ENCODE measurements at regions not wholly inside any gene's neighbourhood (a gene's known extent, or its start where the extent isn't known, plus 50 kb on each side); places are given as distances from the start of the nearest gene placed in this dataset.
"Not testable (repeated sequence)": the region's sequence is repeated elsewhere in the genome, so short reads cannot be mapped to it uniquely, and the experiment has no call there.

DNA sequence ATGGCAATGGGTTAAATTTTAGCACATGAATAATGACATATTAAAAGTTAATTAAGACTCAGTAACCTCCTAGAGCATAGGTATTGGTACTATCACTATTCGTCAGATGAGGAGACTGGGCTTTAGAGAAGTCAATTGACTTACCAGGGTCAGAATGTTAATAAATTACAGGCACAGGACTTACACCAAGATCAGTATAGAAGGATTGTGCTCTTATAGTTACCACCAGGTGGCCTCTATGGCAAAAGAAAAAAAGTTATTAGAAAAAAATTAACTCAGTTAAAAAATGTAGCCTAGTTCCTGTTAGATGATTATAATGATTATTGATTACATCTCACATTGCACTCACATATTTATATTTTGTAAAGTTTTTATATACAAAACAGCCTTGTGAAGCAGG lies 1163.7 kb downstream of the FAM181B start:
- no peak for DNase-seq (ENCODE audit: low read depth)

DNA sequence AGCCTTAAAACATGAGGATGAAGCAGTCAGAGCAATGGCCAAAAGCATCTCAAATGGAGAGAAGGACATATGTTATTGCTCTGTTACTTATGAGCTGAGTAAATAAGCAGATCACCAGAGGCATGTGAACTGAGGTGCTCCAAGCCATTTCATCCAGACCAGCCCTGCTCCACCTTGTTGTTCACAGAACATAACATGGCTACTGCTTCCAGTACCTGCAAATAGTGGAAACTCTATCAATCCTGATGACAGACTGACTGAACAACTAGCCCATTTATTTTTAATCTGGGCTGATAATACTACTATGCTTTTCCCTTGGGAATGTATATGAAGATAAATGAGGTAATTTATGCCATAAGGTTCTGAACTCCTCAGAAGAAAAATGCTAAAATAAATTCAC lies 1164.7 kb downstream of the FAM181B start:
- DNase-seq (ENCODE audit: low read depth): no peak

- no peak for DNase-seq (ENCODE audit: low read depth)
Measured at GRCh38 chr11:81548123-81548522, 1185.5 kb downstream of the FAM181B start.

- DNase-seq (ENCODE audit: low read depth): not testable (repeated sequence)
Measured at GRCh38 chr11:81539806-81540205, 1193.9 kb downstream of the FAM181B start.

- DNase-seq (ENCODE audit: low read depth): no peak
Measured at GRCh38 chr11:81515566-81515965, 1218.1 kb downstream of the FAM181B start.

GRCh38 chr11:81497202-81497804 lies 1236.4 kb downstream of the FAM181B start:
- peak; percentile 6 for DNase-seq (ENCODE audit: low read depth)

DNA sequence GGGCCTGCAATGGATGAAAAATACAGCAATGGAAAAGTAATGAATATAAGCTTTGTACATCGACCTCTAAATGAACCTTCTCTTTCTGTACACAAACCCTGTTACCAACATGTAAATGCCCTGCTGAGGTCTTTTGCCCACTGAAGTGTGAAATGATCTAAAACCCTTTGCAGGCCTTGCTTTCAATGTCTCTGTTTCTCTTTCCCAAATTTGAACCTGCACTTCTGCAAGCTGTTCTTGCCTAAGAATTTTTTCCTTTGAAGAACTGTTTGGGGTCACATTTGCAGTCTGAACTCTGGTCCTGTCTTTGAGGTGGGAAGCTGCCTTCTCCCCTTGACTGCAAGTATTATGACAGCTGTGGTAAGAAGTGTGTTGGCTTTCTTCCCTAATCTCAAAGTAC lies 1237.1 kb downstream of the FAM181B start:
- no peak for DNase-seq (ENCODE audit: low read depth)

GRCh38 chr11:81495699-81496292 lies 1237.9 kb downstream of the FAM181B start:
- DNase-seq (ENCODE audit: low read depth): no peak

- DNase-seq (ENCODE audit: low read depth): no peak
Measured at GRCh38 chr11:81494431-81494830, 1239.2 kb downstream of the FAM181B start.

- DNase-seq (ENCODE audit: low read depth): no peak
Measured at GRCh38 chr11:81492923-81493445, 1240.7 kb downstream of the FAM181B start.

- DNase-seq (ENCODE audit: low read depth): no peak
Measured at GRCh38 chr11:81487109-81487508, 1246.6 kb downstream of the FAM181B start.

GRCh38 chr11:81484196-81484595 lies 1249.5 kb downstream of the FAM181B start:
- no peak for DNase-seq (ENCODE audit: low read depth)

DNA sequence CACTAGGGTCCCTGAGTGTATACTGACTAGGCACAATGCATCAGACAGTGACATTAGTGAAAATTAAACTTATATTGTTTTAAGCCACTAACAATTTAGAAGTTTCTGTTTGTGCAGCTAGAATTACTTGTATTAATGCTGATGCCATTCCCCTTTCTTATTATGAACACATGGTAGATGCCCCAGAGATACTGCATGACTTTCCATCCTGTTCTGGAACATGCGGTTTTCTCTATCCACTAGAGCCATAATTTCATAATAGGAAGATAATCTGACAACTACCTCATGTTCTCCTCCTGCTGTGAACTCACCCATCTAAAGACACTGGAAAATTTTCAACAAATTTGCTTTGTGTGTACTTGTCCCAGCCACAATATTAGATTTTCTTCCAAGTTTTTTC lies 1256.4 kb downstream of the FAM181B start:
- DNase-seq (ENCODE audit: low read depth): no peak

DNA sequence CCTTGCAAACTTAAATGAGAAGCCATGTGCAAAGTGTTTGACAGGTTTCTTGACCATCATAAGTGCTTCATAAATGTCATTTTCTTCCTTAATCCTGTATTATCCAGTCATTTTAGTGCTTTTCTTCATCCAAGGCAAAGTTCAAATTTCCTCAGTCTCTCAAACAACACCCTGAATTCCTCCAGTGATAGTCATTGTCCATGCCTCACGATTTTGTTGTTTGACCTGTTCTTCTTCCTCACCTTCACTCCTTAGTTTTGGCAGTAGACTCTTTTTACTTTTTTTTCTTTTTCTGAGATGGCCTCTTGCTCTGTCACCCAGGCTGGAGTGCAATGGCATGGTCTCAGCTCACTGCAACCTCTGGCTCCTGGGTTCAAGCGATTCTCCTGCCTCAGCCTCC lies 1257.3 kb downstream of the FAM181B start:
- no peak for DNase-seq (ENCODE audit: low read depth)

DNA sequence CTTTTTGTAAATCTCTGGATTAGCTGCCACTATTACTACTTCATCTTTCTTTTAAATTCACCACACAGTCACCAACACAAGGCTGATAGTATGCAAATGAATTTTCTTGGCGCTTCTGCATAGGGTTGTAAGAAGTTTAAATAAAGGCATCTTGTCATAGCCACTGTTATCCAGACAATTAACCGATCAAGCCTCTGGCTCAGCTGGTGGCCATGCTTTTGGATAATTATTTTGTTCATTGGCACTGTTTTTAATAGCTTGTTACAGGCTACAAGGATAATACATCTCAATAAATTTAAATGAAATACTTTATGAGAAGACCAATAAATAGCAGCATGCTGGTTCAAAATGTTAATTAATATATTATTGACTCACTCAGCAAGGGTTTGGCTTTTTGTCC lies 1261.0 kb downstream of the FAM181B start:
- no peak for DNase-seq (ENCODE audit: low read depth)

- no peak for DNase-seq (ENCODE audit: low read depth)
Measured at GRCh38 chr11:81470446-81470845, 1263.2 kb downstream of the FAM181B start.

GRCh38 chr11:81459766-81460306 lies 1273.8 kb downstream of the FAM181B start:
- DNase-seq (ENCODE audit: low read depth): no peak

- DNase-seq (ENCODE audit: low read depth): no peak
Measured at GRCh38 chr11:81449588-81450156, 1284.0 kb downstream of the FAM181B start.

DNA sequence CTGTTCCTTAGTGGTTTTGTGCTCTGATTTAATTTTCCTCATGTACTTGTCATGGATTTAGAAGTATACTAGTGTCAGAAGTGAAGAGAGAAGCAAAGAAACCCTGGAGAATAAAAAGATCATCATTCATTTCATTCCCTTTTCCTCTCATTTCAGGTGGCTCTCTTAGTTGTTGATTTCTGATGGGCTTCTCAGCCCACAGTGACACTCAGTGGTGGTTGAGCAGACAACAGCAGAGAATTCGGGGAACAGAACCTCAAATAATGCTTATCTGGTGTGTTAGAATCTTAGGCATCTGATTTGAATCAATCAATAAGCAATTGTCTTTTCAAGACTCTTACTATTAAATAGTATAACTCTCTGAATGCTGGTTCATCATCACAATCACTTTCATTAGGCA lies 1289.4 kb downstream of the FAM181B start:
- DNase-seq (ENCODE audit: low read depth): no peak

DNA sequence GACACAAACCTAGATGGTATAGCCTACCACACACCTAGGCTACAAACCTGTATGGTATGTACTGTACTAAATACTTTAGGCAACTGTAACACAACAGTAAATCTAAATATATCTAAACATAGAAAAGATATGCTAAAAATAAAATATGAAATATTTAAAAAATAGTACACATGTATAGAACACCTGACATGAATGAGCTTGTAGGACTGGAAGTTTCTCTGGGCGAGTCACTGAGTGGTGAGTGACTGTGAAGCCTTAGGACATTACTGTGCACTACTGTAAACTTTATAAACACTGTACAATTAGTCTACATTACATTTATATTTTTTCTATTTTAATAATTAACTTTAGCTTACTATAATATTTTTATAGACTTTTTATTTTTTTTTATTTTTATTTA lies 1301.3 kb downstream of the FAM181B start:
- no peak for DNase-seq (ENCODE audit: low read depth)

- no peak for DNase-seq (ENCODE audit: low read depth)
Measured at GRCh38 chr11:81424822-81425221, 1308.8 kb downstream of the FAM181B start.

- no peak for DNase-seq (ENCODE audit: low read depth)
Measured at GRCh38 chr11:81422402-81422801, 1311.3 kb downstream of the FAM181B start.

GRCh38 chr11:81421251-81421860 lies 1312.3 kb downstream of the FAM181B start:
- no peak for DNase-seq (ENCODE audit: low read depth)
